Fibroblast of peridontal ligament (primary cell): ENCODE measurements at regions not wholly inside any gene's neighbourhood (a gene's known extent, or its start where the extent isn't known, plus 50 kb on each side); places are given as distances from the start of the nearest gene placed in this dataset.
"Not testable (repeated sequence)": the region's sequence is repeated elsewhere in the genome, so short reads cannot be mapped to it uniquely, and the experiment has no call there.

Experiments
- DNase-seq: peaks from one replicate; pipeline ENCODE4 v3.0.0-alpha.2; 2010; ENCODE audit errors: extremely low read depth

- DNase-seq: not testable (repeated sequence)
Observed at GRCh38 chr6:2302482-2302881, 57.1 kb upstream of the GMDS start.

- no peak for DNase-seq
Observed at GRCh38 chr6:2296781-2297180, 51.4 kb upstream of the GMDS start.
